PC-9 (cell line): ENCODE measurements at regions not wholly inside any gene's neighbourhood (a gene's known extent, or its start where the extent isn't known, plus 50 kb on each side); places are given as distances from the start of the nearest gene placed in this dataset.

ENCODE experiments used
- EZH2 ChIP-seq: fragments of 200-600 bp; sonication (generic); IDR thresholded peaks from 2 replicates; pipeline ENCODE4 v1.8.0; 2017; ENCODE audit warnings: antibody characterized with exemption, low read depth
- TF ChIP-seq, protein P1 (sequence below): fragments of 200-600 bp; sonication (generic); conservative IDR thresholded peaks from 2 replicates; pipeline ENCODE4 v1.6.1; 2017; ENCODE audit warnings: mixed run types, antibody characterized with exemption, mild to moderate bottlenecking, moderate library complexity

GRCh38 chr3:139728414-139728813 lies 50.6 kb upstream of the NMNAT3 start:
- TF ChIP-seq, protein P1, sequence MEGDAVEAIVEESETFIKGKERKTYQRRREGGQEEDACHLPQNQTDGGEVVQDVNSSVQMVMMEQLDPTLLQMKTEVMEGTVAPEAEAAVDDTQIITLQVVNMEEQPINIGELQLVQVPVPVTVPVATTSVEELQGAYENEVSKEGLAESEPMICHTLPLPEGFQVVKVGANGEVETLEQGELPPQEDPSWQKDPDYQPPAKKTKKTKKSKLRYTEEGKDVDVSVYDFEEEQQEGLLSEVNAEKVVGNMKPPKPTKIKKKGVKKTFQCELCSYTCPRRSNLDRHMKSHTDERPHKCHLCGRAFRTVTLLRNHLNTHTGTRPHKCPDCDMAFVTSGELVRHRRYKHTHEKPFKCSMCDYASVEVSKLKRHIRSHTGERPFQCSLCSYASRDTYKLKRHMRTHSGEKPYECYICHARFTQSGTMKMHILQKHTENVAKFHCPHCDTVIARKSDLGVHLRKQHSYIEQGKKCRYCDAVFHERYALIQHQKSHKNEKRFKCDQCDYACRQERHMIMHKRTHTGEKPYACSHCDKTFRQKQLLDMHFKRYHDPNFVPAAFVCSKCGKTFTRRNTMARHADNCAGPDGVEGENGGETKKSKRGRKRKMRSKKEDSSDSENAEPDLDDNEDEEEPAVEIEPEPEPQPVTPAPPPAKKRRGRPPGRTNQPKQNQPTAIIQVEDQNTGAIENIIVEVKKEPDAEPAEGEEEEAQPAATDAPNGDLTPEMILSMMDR = no peak
- TF ChIP-seq EZH2 = no peak
